ENCODE measurements at regions not wholly inside any gene's neighbourhood (a gene's known extent, or its start where the extent isn't known, plus 50 kb on each side); places are given as distances from the start of the nearest gene placed in this dataset.

- TF ChIP-seq CTCF (conservative IDR thresholded peaks at IDR 0.05; ENCODE audit: low read depth in 2 of 2): peak; percentile 63 to 68
- no peak for TF ChIP-seq EZH2 (IDR thresholded peaks at IDR 0.05; ENCODE audit: low read depth, unreplicated experiment)
- TF ChIP-seq POLR2AphosphoS5 (IDR thresholded peaks at IDR 0.05; ENCODE audit: low read depth): no peak
- TF ChIP-seq REST (IDR thresholded peaks at IDR 0.05; ENCODE audit: unreplicated experiment): no peak
- TF ChIP-seq EZH2phosphoT487 (IDR thresholded peaks at IDR 0.05; ENCODE audit: unreplicated experiment): no peak
- no peak for TF ChIP-seq CREB1 (CRISPR knock-in tag; IDR thresholded peaks at IDR 0.05; ENCODE audit: low read depth)
- no peak for TF ChIP-seq JUNB (IDR thresholded peaks at IDR 0.05; ENCODE audit: unreplicated experiment)
- no peak for TF ChIP-seq ZNF331 (CRISPR knock-in tag; IDR thresholded peaks at IDR 0.05; ENCODE audit: low read depth)
- no peak for TF ChIP-seq NANOG (IDR thresholded peaks at IDR 0.05; ENCODE audit: borderline replicate concordance)
- no peak for TF ChIP-seq STAT1 (IDR thresholded peaks at IDR 0.05; ENCODE audit: unreplicated experiment)
- no peak for TF ChIP-seq ZNF114 (CRISPR knock-in tag; IDR thresholded peaks at IDR 0.05)
These were observed 171.1 kb upstream of the CCDC150 start for GRCh38 chr2:196468394-196468793.

Data from GM23338 (cell line).